ENCODE measurements at regions not wholly inside any gene's neighbourhood (a gene's known extent, or its start where the extent isn't known, plus 50 kb on each side); places are given as distances from the start of the nearest gene placed in this dataset.
"Not testable (repeated sequence)": the region's sequence is repeated elsewhere in the genome, so short reads cannot be mapped to it uniquely, and the experiment has no call there.

GRCh38 chr12:62158461-62159360, 101.5 kb upstream of the USP15 start:
- ATAC-seq, result no peak
- Mint-ChIP-seq H3K9me3 (peaks cover 7 to 9% of the 10 kb centered on the region in 2 donors), H3K4me1 (peaks cover 18% of the 10 kb centered on the region), H3K27me3 (no peaks in the 10 kb centered on the region), H3K4me3 (peak overlapping the region in 1 of 2 donors; percentile 19), H3K27ac (peak overlapping the region in 1 of 2 donors; percentile 57)
- DNase-seq, result no peak

GRCh38 chr12:62162214-62162613, 98.0 kb upstream of the USP15 start:
- Mint-ChIP-seq H3K27me3 (no peaks in the 10 kb centered on the region), H3K4me3 (no peak overlapping the region), H3K27ac (no peak overlapping the region), H3K9me3 (no peaks in the 10 kb centered on the region), H3K4me1 (peaks cover 18% of the 10 kb centered on the region)
- no peak for ATAC-seq
- DNase-seq, result no peak

- H3K4me1 Mint-ChIP-seq, result peaks cover 15% of the 10 kb centered on the region
- ATAC-seq (no peak), DNase-seq (no peak)
- H3K27me3 Mint-ChIP-seq, result no peaks in the 10 kb centered on the region
- H3K4me3 Mint-ChIP-seq, result no peak overlapping the region
- no peak overlapping the region for H3K27ac Mint-ChIP-seq
- H3K9me3 Mint-ChIP-seq, result no peaks in the 10 kb centered on the region
These were observed 96.8 kb upstream of the USP15 start for GRCh38 chr12:62163368-62163767.

- ATAC-seq, result no peak
- peaks cover 9% of the 10 kb centered on the region for H3K4me1 Mint-ChIP-seq
These were observed 96.2 kb upstream of the USP15 start for GRCh38 chr12:62164036-62164435.

GRCh38 chr12:62166525-62166924, 93.7 kb upstream of the USP15 start:
- H3K4me3 Mint-ChIP-seq, result no peak overlapping the region
- peaks cover 6% of the 10 kb centered on the region for H3K4me1 Mint-ChIP-seq
- H3K27me3 Mint-ChIP-seq, result no peaks in the 10 kb centered on the region
- ATAC-seq, result no peak
- no peaks in the 10 kb centered on the region for H3K9me3 Mint-ChIP-seq
- DNase-seq, result no peak
- H3K27ac Mint-ChIP-seq, result no peak overlapping the region

More at GRCh38 chr12:62164036-62164435, 96.2 kb upstream of the USP15 start:
- H3K4me3 Mint-ChIP-seq, result no peak overlapping the region
- H3K9me3 Mint-ChIP-seq, result no peaks in the 10 kb centered on the region
- H3K27me3 Mint-ChIP-seq, result no peaks in the 10 kb centered on the region
- no peak overlapping the region for H3K27ac Mint-ChIP-seq
- no peak for DNase-seq

GRCh38 chr12:62168411-62168810, 91.8 kb upstream of the USP15 start:
- Mint-ChIP-seq H3K4me3 (no peak overlapping the region), H3K27ac (no peak overlapping the region), H3K27me3 (no peaks in the 10 kb centered on the region), H3K4me1 (no peaks in the 10 kb centered on the region), H3K9me3 (no peaks in the 10 kb centered on the region)
- ATAC-seq (no peak), DNase-seq (no peak)

GRCh38 chr12:62170241-62170640, 90.0 kb upstream of the USP15 start:
- H3K4me1 Mint-ChIP-seq, result no peaks in the 10 kb centered on the region
- no peak overlapping the region for H3K4me3 Mint-ChIP-seq
- DNase-seq (no peak), ATAC-seq (no peak)
- H3K27ac Mint-ChIP-seq, result no peak overlapping the region
- H3K9me3 Mint-ChIP-seq, result no peaks in the 10 kb centered on the region
- H3K27me3 Mint-ChIP-seq, result no peaks in the 10 kb centered on the region

GRCh38 chr12:62190689-62191490, 69.3 kb upstream of the USP15 start:
- Mint-ChIP-seq H3K4me3 (peak overlapping the region; percentile 80 to 90), H3K27ac (no peak overlapping the region), H3K4me1 (peaks cover 23% of the 10 kb centered on the region), H3K27me3 (peaks cover 39% of the 10 kb centered on the region), H3K9me3 (no peaks in the 10 kb centered on the region)
- peak; percentile 23 for ATAC-seq
- peak; percentile 12 to 28 for DNase-seq

- ATAC-seq, result peak; percentile 46
- Mint-ChIP-seq H3K4me1 (peaks cover 23% of the 10 kb centered on the region), H3K9me3 (no peaks in the 10 kb centered on the region), H3K4me3 (peak overlapping the region; percentile 80 to 90), H3K27me3 (peaks cover 39% of the 10 kb centered on the region), H3K27ac (no peak overlapping the region)
- peak; percentile 20 to 21 for DNase-seq
These were observed 68.6 kb upstream of the USP15 start for GRCh38 chr12:62191491-62192179.

GRCh38 chr12:62192180-62192902, 67.9 kb upstream of the USP15 start:
- ATAC-seq (peak; percentile 91), DNase-seq (peak; percentile 54 to 61)
- H3K27me3 Mint-ChIP-seq, result peaks cover 39% of the 10 kb centered on the region
- H3K9me3 Mint-ChIP-seq, result no peaks in the 10 kb centered on the region
- H3K4me3 Mint-ChIP-seq, result peak overlapping the region; percentile 80 to 90
- H3K27ac Mint-ChIP-seq, result no peak overlapping the region
- H3K4me1 Mint-ChIP-seq, result peaks cover 23% of the 10 kb centered on the region

- ATAC-seq, result peak; percentile 2
- DNase-seq, result no peak
- peaks cover 23% of the 10 kb centered on the region for H3K4me1 Mint-ChIP-seq
- H3K9me3 Mint-ChIP-seq, result no peaks in the 10 kb centered on the region
- peaks cover 39% of the 10 kb centered on the region for H3K27me3 Mint-ChIP-seq
- peak overlapping the region in 1 of 2 donors; percentile 80 for H3K4me3 Mint-ChIP-seq
- H3K27ac Mint-ChIP-seq, result no peak overlapping the region
These were observed 67.3 kb upstream of the USP15 start for GRCh38 chr12:62192903-62193250.

- peaks cover 39% of the 10 kb centered on the region for H3K27me3 Mint-ChIP-seq
These were observed 66.2 kb upstream of the USP15 start for GRCh38 chr12:62194031-62194430.

GRCh38 chr12:62194616-62195015, 65.6 kb upstream of the USP15 start:
- H3K4me1 Mint-ChIP-seq, result peaks cover 23% of the 10 kb centered on the region
- no peaks in the 10 kb centered on the region for H3K9me3 Mint-ChIP-seq
- H3K27ac Mint-ChIP-seq, result no peak overlapping the region
- peaks cover 35% of the 10 kb centered on the region for H3K27me3 Mint-ChIP-seq
- ATAC-seq, result no peak
- no peak overlapping the region for H3K4me3 Mint-ChIP-seq
- no peak for DNase-seq

More at GRCh38 chr12:62194031-62194430, 66.2 kb upstream of the USP15 start:
- Mint-ChIP-seq H3K9me3 (no peaks in the 10 kb centered on the region), H3K4me1 (peaks cover 23% of the 10 kb centered on the region), H3K27ac (no peak overlapping the region), H3K4me3 (no peak overlapping the region)
- ATAC-seq (no peak), DNase-seq (no peak)

GRCh38 chr12:62196146-62196545, 64.1 kb upstream of the USP15 start:
- DNase-seq (no peak), ATAC-seq (no peak)
- peaks cover 9% of the 10 kb centered on the region in 2 donors for H3K9me3 Mint-ChIP-seq
- peak overlapping the region in 1 of 2 donors; percentile 28 for H3K27ac Mint-ChIP-seq
- H3K4me1 Mint-ChIP-seq, result peaks cover 17% of the 10 kb centered on the region
- H3K4me3 Mint-ChIP-seq, result no peak overlapping the region
- peaks cover 20% of the 10 kb centered on the region for H3K27me3 Mint-ChIP-seq

GRCh38 chr12:62202861-62203260, 57.3 kb upstream of the USP15 start:
- H3K4me1 Mint-ChIP-seq, ATAC-seq, DNase-seq, H3K4me3 Mint-ChIP-seq, H3K27me3 Mint-ChIP-seq, H3K27ac Mint-ChIP-seq: not testable (repeated sequence)
- H3K9me3 Mint-ChIP-seq, result peaks cover 26 to 34% of the 10 kb centered on the region in 2 donors
